SK-N-SH (cell line): ENCODE measurements at regions not wholly inside any gene's neighbourhood (a gene's known extent, or its start where the extent isn't known, plus 50 kb on each side); places are given as distances from the start of the nearest gene placed in this dataset.

Experiments used
- CTCF ChIA-PET: fragments of 300-600, 350-600 bp; formaldehyde crosslinking; extraction: SDS; loops from one replicate; lab custom pipeline; 2021; lab: Yijun Ruan, JAX
- POLR2A ChIA-PET: fragments of 350-600 bp; sonication (Branson Sonifier 250); formaldehyde crosslinking; extraction: SDS; loops from one replicate; lab custom pipeline; 2020; ENCODE audit warnings: antibody characterized with exemption, inconsistent platforms; lab: Yijun Ruan, JAX
- DNase-seq: peaks from one replicate; pipeline ENCODE4 v3.0.0; 2012
- H2AFZ ChIP-seq: fragments of 200-600 bp; sonication (generic); 2 replicates; pipeline ENCODE4 v1.8.1; 2016; ENCODE audit warnings: antibody characterized with exemption, mild to moderate bottlenecking, low read depth
- H3F3A ChIP-seq: fragments of 200-600 bp; sonication (generic); replicated peaks from 2 replicates; pipeline ENCODE3; 2016; ENCODE audit warnings: antibody characterized with exemption, mild to moderate bottlenecking; ENCODE audit not compliant: insufficient read depth
- H3K27ac ChIP-seq, 2 experiments: fragments of 200-500 bp in 1 of 2; fragments of 200-600 bp in 1 of 2; sonication (Bioruptor generic) in 1 of 2; sonication (generic), shearing (Covaris generic) in 1 of 2; 2 replicates each; pipeline versions ENCODE4 v1.5.1 to v1.6.1; 2014 to 2016; ENCODE audit warnings: low read depth in 2 of 2, inconsistent platforms in 1 of 2, low read length in 1 of 2, mild to moderate bottlenecking in 1 of 2, mixed read lengths in 1 of 2
- H3K27me3 ChIP-seq: fragments of 200-600 bp; sonication (generic), shearing (Covaris generic); 2 replicates; pipeline ENCODE4 v1.6.1; 2016; ENCODE audit warnings: mixed run types; ENCODE audit not compliant: insufficient read depth
- H3K36me3 ChIP-seq, 2 experiments: fragments of 200-500 bp in 1 of 2; fragments of 200-600 bp in 1 of 2; sonication (Bioruptor generic) in 1 of 2; sonication (generic) in 1 of 2; replicated peaks in 1 of 2; 2 replicates each; pipeline versions ENCODE3 to v1.5.1; 2014 to 2016; ENCODE audit warnings: low read length in 1 of 2, mild to moderate bottlenecking in 1 of 2; ENCODE audit not compliant: insufficient read depth in 2 of 2, control insufficient read depth in 1 of 2
- H3K4me1 ChIP-seq, 2 experiments: fragments of 200-500 bp in 1 of 2; fragments of 200-600 bp in 1 of 2; sonication (Bioruptor generic) in 1 of 2; sonication (generic), shearing (Covaris generic) in 1 of 2; 2 replicates each; pipeline versions ENCODE4 v1.5.1 to v1.6.1; 2014 to 2016; ENCODE audit warnings: low read depth in 1 of 2, low read length in 1 of 2, mixed run types in 1 of 2; ENCODE audit not compliant: insufficient read depth in 2 of 2, control insufficient read depth in 1 of 2
- H3K4me2 ChIP-seq: fragments of 200-600 bp; sonication (generic), shearing (Covaris generic); 2 replicates; pipeline ENCODE4 v1.6.1; 2017; ENCODE audit warnings: mixed run types
- H3K4me3 ChIP-seq, 2 experiments: fragments of 200-500 bp in 1 of 2; fragments of 200-600 bp in 1 of 2; sonication (Bioruptor generic) in 1 of 2; sonication (generic), shearing (Covaris generic) in 1 of 2; 2 replicates each; pipeline versions ENCODE4 v1.5.1 to v1.8.1; 2014 to 2016; ENCODE audit warnings: low read depth in 2 of 2, inconsistent platforms in 1 of 2, low read length in 1 of 2, mild to moderate bottlenecking in 1 of 2, mixed read lengths in 1 of 2, moderate library complexity in 1 of 2
- H3K79me2 ChIP-seq: fragments of 200-600 bp; sonication (generic); 2 replicates; pipeline ENCODE4 v1.8.1; 2017; ENCODE audit warnings: mild to moderate bottlenecking; ENCODE audit not compliant: insufficient read depth
- H3K9ac ChIP-seq: fragments of 200-600 bp; sonication (generic); 2 replicates; pipeline ENCODE4 v1.6.1; 2017; ENCODE audit warnings: mixed run types
- H3K9me2 ChIP-seq: fragments of 200-600 bp; sonication (generic); 2 replicates; pipeline ENCODE4 v1.6.1; 2017; ENCODE audit warnings: mixed run types
- H3K9me3 ChIP-seq: fragments of 200-600 bp; sonication (generic); 2 replicates; pipeline ENCODE4 v1.6.1; 2017; ENCODE audit warnings: mixed run types, mild to moderate bottlenecking, moderate library complexity
- H4K20me1 ChIP-seq: fragments of 200-600 bp; sonication (generic); 2 replicates; pipeline ENCODE4 v1.6.1; 2017; ENCODE audit warnings: mild to moderate bottlenecking, mixed run types; ENCODE audit not compliant: insufficient read depth
- CHD2 ChIP-seq: fragments of 150-350 bp; IDR thresholded peaks from 2 replicates; pipeline ENCODE4 v1.6.1; 2018; ENCODE audit warnings: low read length; ENCODE audit not compliant: partially characterized antibody
- ELF1 ChIP-seq: IDR thresholded peaks from 2 replicates; pipeline ENCODE4 v1.4.0; 2012
- EP300 ChIP-seq, 2 experiments: IDR thresholded peaks; 2 replicates each; pipeline versions ENCODE4 v1.4.0 to v1.6.1; 2012; ENCODE audit warnings: borderline replicate concordance in 1 of 2, low read depth in 1 of 2, low read length in 1 of 2
- FOSL2 ChIP-seq: IDR thresholded peaks from 2 replicates; pipeline ENCODE4 v1.4.0; 2012; ENCODE audit warnings: low read depth, mild to moderate bottlenecking, moderate library complexity, borderline replicate concordance
- FOXJ3 ChIP-seq: sonication (generic); formaldehyde crosslinking; IDR thresholded peaks from 2 replicates; pipeline ENCODE4 v1.5.1; 2020; ENCODE audit warnings: mild to moderate bottlenecking, missing genetic modification reagents
- FOXM1 ChIP-seq: IDR thresholded peaks from 2 replicates; pipeline ENCODE4 v1.4.0; 2012; ENCODE audit warnings: low read depth, mild to moderate bottlenecking
- GABPA ChIP-seq: IDR thresholded peaks from 2 replicates; pipeline ENCODE4 v1.4.0; 2012; ENCODE audit warnings: low read depth, mild to moderate bottlenecking
- JUND ChIP-seq: IDR thresholded peaks from 2 replicates; pipeline ENCODE4 v1.4.0; 2012
- MAX ChIP-seq: IDR thresholded peaks from 2 replicates; pipeline ENCODE4 v1.4.0; 2012; ENCODE audit warnings: low read depth
- MEF2A ChIP-seq: IDR thresholded peaks from 2 replicates; pipeline ENCODE4 v1.4.0; 2012; ENCODE audit warnings: low read depth, borderline replicate concordance
- NFIC ChIP-seq: IDR thresholded peaks from 2 replicates; pipeline ENCODE4 v1.4.0; 2012; ENCODE audit warnings: borderline replicate concordance
- RAD21 ChIP-seq: IDR thresholded peaks from 2 replicates; pipeline ENCODE4 v1.6.1; 2012; ENCODE audit warnings: mild to moderate bottlenecking, low read length
- RCOR1 ChIP-seq: fragments of 150-350 bp; IDR thresholded peaks from 2 replicates; pipeline ENCODE4 v1.6.1; 2017; ENCODE audit warnings: antibody characterized with exemption, low read length
- RFX5 ChIP-seq: IDR thresholded peaks from 2 replicates; pipeline ENCODE4 v1.6.1; 2012; ENCODE audit warnings: mild to moderate bottlenecking, improper control_type of control experiment, low read length
- TCF12 ChIP-seq: IDR thresholded peaks from 2 replicates; pipeline ENCODE4 v1.4.0; 2012
- USF2 ChIP-seq: fragments of 150-350 bp; IDR thresholded peaks from 2 replicates; pipeline ENCODE4 v1.6.1; 2017; ENCODE audit warnings: antibody characterized with exemption, low read length, low read depth, borderline replicate concordance
- YY1 ChIP-seq: IDR thresholded peaks from 2 replicates; pipeline ENCODE4 v1.4.0; 2012; ENCODE audit warnings: low read depth, mild to moderate bottlenecking
- WGBS: methylation state at CpG from one replicate; pipeline ENCODE4 v1.1.6; 2017; ENCODE audit warnings: low lambda C conversion rate; 5-methylcytosine and 5-hydroxymethylcytosine counted together
- TF ChIP-seq, protein P1 (sequence below): IDR thresholded peaks from 2 replicates; pipeline ENCODE4 v1.4.0; 2012; ENCODE audit warnings: low read depth, borderline replicate concordance
- TF ChIP-seq, protein P2 (sequence below): fragments of 150-350 bp; IDR thresholded peaks from 2 replicates; pipeline ENCODE4 v1.6.1; 2016; ENCODE audit warnings: mild to moderate bottlenecking, low read depth, low read length

GRCh38 chr9:31100311-31100710 is 1284.1 kb upstream of the ACO1 start (continued):
- TF ChIP-seq, protein P1, sequence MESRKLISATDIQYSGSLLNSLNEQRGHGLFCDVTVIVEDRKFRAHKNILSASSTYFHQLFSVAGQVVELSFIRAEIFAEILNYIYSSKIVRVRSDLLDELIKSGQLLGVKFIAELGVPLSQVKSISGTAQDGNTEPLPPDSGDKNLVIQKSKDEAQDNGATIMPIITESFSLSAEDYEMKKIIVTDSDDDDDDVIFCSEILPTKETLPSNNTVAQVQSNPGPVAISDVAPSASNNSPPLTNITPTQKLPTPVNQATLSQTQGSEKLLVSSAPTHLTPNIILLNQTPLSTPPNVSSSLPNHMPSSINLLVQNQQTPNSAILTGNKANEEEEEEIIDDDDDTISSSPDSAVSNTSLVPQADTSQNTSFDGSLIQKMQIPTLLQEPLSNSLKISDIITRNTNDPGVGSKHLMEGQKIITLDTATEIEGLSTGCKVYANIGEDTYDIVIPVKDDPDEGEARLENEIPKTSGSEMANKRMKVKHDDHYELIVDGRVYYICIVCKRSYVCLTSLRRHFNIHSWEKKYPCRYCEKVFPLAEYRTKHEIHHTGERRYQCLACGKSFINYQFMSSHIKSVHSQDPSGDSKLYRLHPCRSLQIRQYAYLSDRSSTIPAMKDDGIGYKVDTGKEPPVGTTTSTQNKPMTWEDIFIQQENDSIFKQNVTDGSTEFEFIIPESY = no peak
- no peak for TF ChIP-seq FOSL2

DNA sequence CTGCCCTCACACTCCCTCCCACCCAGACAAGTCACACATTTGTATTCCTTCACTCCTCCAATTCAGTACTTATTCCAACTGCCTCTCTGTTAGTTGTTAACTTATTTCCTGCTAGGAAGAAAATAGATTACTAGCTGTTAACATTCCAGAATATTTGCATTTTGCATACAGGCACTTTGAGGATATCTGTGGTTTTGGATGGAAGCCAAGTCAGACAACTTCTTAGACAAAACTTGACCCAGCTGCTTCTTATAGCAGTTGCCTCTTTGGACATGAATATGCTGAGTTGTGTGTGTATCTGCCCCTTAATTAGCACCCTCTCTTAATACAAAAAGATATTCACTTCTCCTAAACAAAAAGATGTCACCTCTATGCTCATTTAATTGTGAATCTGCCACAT is 1280.6 kb upstream of the ACO1 start:
- Histone ChIP-seq H3K79me2 (no peaks in the 10 kb centered on the region), H3K4me3 (no peak overlapping the region), H3K27me3 (no peaks in the 10 kb centered on the region), H3K36me3 (no peaks in the 10 kb centered on the region), H3K4me1 (no peaks in the 10 kb centered on the region), H4K20me1 (no peaks in the 10 kb centered on the region), H3K9me3 (no peaks in the 10 kb centered on the region), H3K9ac (no peak overlapping the region), H3K4me2 (no peak overlapping the region), H3K9me2 (no peaks in the 10 kb centered on the region), H3F3A (no peaks in the 10 kb centered on the region), H3K27ac (no peak overlapping the region), H2AFZ (no peak overlapping the region)
- ChIA-PET CTCF (no interaction called here), POLR2A (no interaction called here)
- no peak for DNase-seq
- TF ChIP-seq ELF1 (no peak), NFIC (peak; percentile 48; the same call in 1 of the 2 replicates)

DNA sequence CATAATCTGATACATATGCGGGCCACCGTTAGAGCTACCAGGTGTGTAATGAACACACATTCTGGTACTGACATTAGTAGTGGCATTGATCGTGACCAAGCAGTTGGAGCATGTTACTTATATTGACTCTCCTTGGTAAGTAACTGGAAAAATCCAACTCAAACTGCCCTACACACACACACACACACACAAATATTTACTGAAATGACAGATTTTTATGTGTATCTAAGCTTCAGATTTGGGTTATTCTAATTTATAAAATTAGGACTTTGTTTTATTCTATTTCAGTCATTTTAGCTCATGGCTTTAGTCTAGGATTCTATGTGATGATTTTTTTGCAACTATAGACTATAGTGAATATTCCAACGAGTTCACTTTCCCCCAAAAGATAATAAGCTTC is 1280.2 kb upstream of the ACO1 start:
- Histone ChIP-seq H3K4me1 (no peaks in the 10 kb centered on the region), H3K9me2 (no peaks in the 10 kb centered on the region), H3K4me2 (no peak overlapping the region), H3K9me3 (no peaks in the 10 kb centered on the region), H3K4me3 (no peak overlapping the region), H3K79me2 (no peaks in the 10 kb centered on the region), H4K20me1 (no peaks in the 10 kb centered on the region), H3K9ac (no peak overlapping the region), H3K27ac (no peak overlapping the region), H3K27me3 (no peaks in the 10 kb centered on the region), H3F3A (no peaks in the 10 kb centered on the region), H2AFZ (no peak overlapping the region), H3K36me3 (no peaks in the 10 kb centered on the region)
- no peak for DNase-seq
- ChIA-PET CTCF (no interaction called here), POLR2A (no interaction called here)
- TF ChIP-seq, protein P2, sequence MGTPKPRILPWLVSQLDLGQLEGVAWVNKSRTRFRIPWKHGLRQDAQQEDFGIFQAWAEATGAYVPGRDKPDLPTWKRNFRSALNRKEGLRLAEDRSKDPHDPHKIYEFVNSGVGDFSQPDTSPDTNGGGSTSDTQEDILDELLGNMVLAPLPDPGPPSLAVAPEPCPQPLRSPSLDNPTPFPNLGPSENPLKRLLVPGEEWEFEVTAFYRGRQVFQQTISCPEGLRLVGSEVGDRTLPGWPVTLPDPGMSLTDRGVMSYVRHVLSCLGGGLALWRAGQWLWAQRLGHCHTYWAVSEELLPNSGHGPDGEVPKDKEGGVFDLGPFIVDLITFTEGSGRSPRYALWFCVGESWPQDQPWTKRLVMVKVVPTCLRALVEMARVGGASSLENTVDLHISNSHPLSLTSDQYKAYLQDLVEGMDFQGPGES = no peak
- TF ChIP-seq USF2 = no peak
- TF ChIP-seq MAX = no peak
- no peak for TF ChIP-seq MEF2A
- TF ChIP-seq YY1 = no peak
- no peak for TF ChIP-seq ELF1
- no peak for TF ChIP-seq TCF12
- TF ChIP-seq, protein P1 = no peak
- TF ChIP-seq JUND = no peak
- TF ChIP-seq RAD21 = no peak
- no peak for TF ChIP-seq EP300 (IDR thresholded peaks at IDR 0.05; ENCODE audit: borderline replicate concordance in 1 of 2, low read depth in 1 of 2, low read length in 1 of 2)
- no peak for TF ChIP-seq RFX5
- no peak for TF ChIP-seq RCOR1
- no peak for TF ChIP-seq GABPA
- no peak for TF ChIP-seq FOXM1
- no peak for TF ChIP-seq CHD2
- no peak for TF ChIP-seq FOSL2
- no peak for TF ChIP-seq FOXJ3 (CRISPR knock-in tag)
- WGBS = 58% methylated on average over 4 of the region's 4 CpGs
